Heart left ventricle (tissue), 13 donors: ENCODE measurements at regions not wholly inside any gene's neighbourhood (a gene's known extent, or its start where the extent isn't known, plus 50 kb on each side); places are given as distances from the start of the nearest gene placed in this dataset.

ENCODE experiments used
- CTCF ChIP-seq, 12 donors: fragments of 200-600 bp; sonication (generic) in 4 of 12; IDR thresholded peaks; one replicate each; pipeline versions ENCODE4 v1.5.0 to v1.8.0; 2018 to 2022; ENCODE audit warnings: antibody characterized with exemption in 12 of 12, mild to moderate bottlenecking in 5 of 12
- POLR2A ChIP-seq, 2 donors: fragments of 450-650 bp; IDR thresholded peaks; one replicate each; pipeline ENCODE4 v1.6.1; 2017; ENCODE audit warnings: antibody characterized with exemption in 2 of 2, mild to moderate bottlenecking in 2 of 2, moderate library complexity in 2 of 2
- donor health status: ischemic (EF 13 %, LVEDD 7.1; RV severe dilation, severe dysfunction).
- donor health status: DM: no; HTN: yes; CAD: no.
- donor health status: DM: no; HTN: no; CAD: no.
- donor health status: ischemic (EF 25% LVEDD 6.9; RV normal size, moderate dysfunction).
- donor health status: ischemic (EF 25% LVEDD 5.7; RV mildly dilated, moderate dysfunction).
- donor health status: ischemic (EF 35%, LVEDD 5.7; RV mildly dilated, moderate dysfunction).
- donor health status: nonischemic (EF 11% LVEDD 7.7; RV severe dilation, severe dysfunction).
- donor health status: DM: yes; HTN: yes; CAD: no.
- donor health status: PGD.
- donor health status: ischemic (EF 29% LVEDD 5.4; RV normal size, mild dysfunction).
- donor health status: nonischemic (EF 23%, LVEDD 6.1; RV moderate dilation, normal function).

- TF ChIP-seq POLR2A (IDR thresholded peaks at IDR 0.05) (no peak), CTCF (IDR thresholded peaks at IDR 0.05) (no peak)
These were observed 300.2 kb downstream of the MAP2K6 start for GRCh38 chr17:69714669-69715068.
